HEK293 (cell line): ENCODE measurements at regions not wholly inside any gene's neighbourhood (a gene's known extent, or its start where the extent isn't known, plus 50 kb on each side); places are given as distances from the start of the nearest gene placed in this dataset.

Experiments
- CTCF ChIA-PET: fragments of 350-600 bp; formaldehyde crosslinking; extraction: SDS; loops from one replicate; lab custom pipeline; 2021; ENCODE audit warnings: antibody characterized with exemption; lab: Yijun Ruan, JAX
- POLR2A ChIA-PET: fragments of 300-600 bp; formaldehyde crosslinking; extraction: SDS; loops from one replicate; lab custom pipeline; 2020; ENCODE audit warnings: antibody characterized with exemption, inconsistent platforms; lab: Yijun Ruan, JAX
- H3K27ac ChIP-seq: fragments of 200-500 bp; sonication (Bioruptor generic); 2 replicates; pipeline ENCODE4 v1.5.1; 2014; ENCODE audit warnings: low read depth, low read length, control low read depth, inconsistent platforms; ENCODE audit errors: extremely low read depth
- H3K36me3 ChIP-seq, 2 experiments: fragments of 200-500 bp in 1 of 2; sonication (Bioruptor generic) in 1 of 2; 1 replicate in 1 of 2; 2 replicates in 1 of 2; pipeline ENCODE4 v1.5.1; 2014 to 2017; ENCODE audit warnings: inconsistent platforms in 2 of 2, low read length in 2 of 2; ENCODE audit not compliant: control insufficient read depth in 2 of 2, insufficient read depth in 1 of 2
- H3K4me1 ChIP-seq: fragments of 200-500 bp; sonication (Bioruptor generic); 2 replicates; pipeline ENCODE4 v1.5.1; 2014; ENCODE audit warnings: mild to moderate bottlenecking, low read length, inconsistent platforms; ENCODE audit not compliant: control insufficient read depth, insufficient read depth
- H3K4me3 ChIP-seq: 2 replicates; pipeline ENCODE4 v1.5.1; 2011; ENCODE audit warnings: low read depth, mild to moderate bottlenecking, control low read depth, low read length, moderate library complexity
- H3K9me3 ChIP-seq: fragments of 200-500 bp; sonication (Bioruptor generic); 2 replicates; pipeline ENCODE4 v1.5.1; 2014; ENCODE audit warnings: low read depth, low read length, inconsistent platforms; ENCODE audit not compliant: control insufficient read depth, insufficient read depth
- BCL11A ChIP-seq: fragments of 450-650 bp; formaldehyde crosslinking; IDR thresholded peaks from 2 replicates; pipeline ENCODE4 v1.5.1; 2016; ENCODE audit warnings: low read depth, missing biosample characterization, missing genetic modification characterization
- EGR2 ChIP-seq: fragments of 450-650 bp; formaldehyde crosslinking; IDR thresholded peaks from 2 replicates; pipeline ENCODE4 v1.5.1; 2016; ENCODE audit warnings: low read depth, missing biosample characterization, missing genetic modification characterization
- GLIS2 ChIP-seq: fragments of 450-650 bp; formaldehyde crosslinking; IDR thresholded peaks from 2 replicates; pipeline ENCODE4 v1.5.1; 2016; ENCODE audit warnings: missing biosample characterization, missing genetic modification characterization
- KLF10 ChIP-seq: fragments of 450-650 bp; IDR thresholded peaks from 2 replicates; pipeline ENCODE4 v1.5.1; 2018; ENCODE audit warnings: missing biosample characterization, mild to moderate bottlenecking, missing genetic modification characterization
- SP7 ChIP-seq: fragments of 450-650 bp; formaldehyde crosslinking; IDR thresholded peaks from 2 replicates; pipeline ENCODE4 v1.5.1; 2016; ENCODE audit warnings: missing biosample characterization, missing genetic modification characterization
- ZBTB17 ChIP-seq: fragments of 450-650 bp; formaldehyde crosslinking; IDR thresholded peaks from 2 replicates; pipeline ENCODE4 v1.5.1; 2016; ENCODE audit warnings: missing biosample characterization, missing genetic modification characterization
- ZBTB8A ChIP-seq: fragments of 450-650 bp; formaldehyde crosslinking; IDR thresholded peaks from 2 replicates; pipeline ENCODE4 v1.5.1; 2016; ENCODE audit warnings: missing biosample characterization, missing genetic modification characterization
- ZFHX2 ChIP-seq: fragments of 450-650 bp; formaldehyde crosslinking; conservative IDR thresholded peaks from 2 replicates; pipeline ENCODE4 v1.5.1; 2016; ENCODE audit warnings: missing biosample characterization, missing genetic modification characterization
- ZNF10 ChIP-seq: fragments of 450-650 bp; formaldehyde crosslinking; IDR thresholded peaks from 2 replicates; pipeline ENCODE4 v1.5.1; 2017; ENCODE audit warnings: missing biosample characterization, missing genetic modification characterization
- ZNF138 ChIP-seq: fragments of 450-650 bp; formaldehyde crosslinking; IDR thresholded peaks from 2 replicates; pipeline ENCODE4 v1.5.1; 2016; ENCODE audit warnings: missing biosample characterization, missing genetic modification characterization, borderline replicate concordance
- ZNF155 ChIP-seq: fragments of 450-650 bp; formaldehyde crosslinking; IDR thresholded peaks from 2 replicates; pipeline ENCODE4 v1.5.1; 2016; ENCODE audit warnings: missing biosample characterization, missing genetic modification characterization
- ZNF335 ChIP-seq: fragments of 450-650 bp; formaldehyde crosslinking; conservative IDR thresholded peaks from 2 replicates; pipeline ENCODE4 v1.5.1; 2016; ENCODE audit warnings: missing biosample characterization, missing genetic modification characterization
- ZNF555 ChIP-seq: fragments of 450-650 bp; formaldehyde crosslinking; conservative IDR thresholded peaks from 2 replicates; pipeline ENCODE4 v1.5.1; 2017; ENCODE audit warnings: missing biosample characterization, mild to moderate bottlenecking, missing genetic modification characterization, inconsistent platforms
- ZNF585B ChIP-seq: fragments of 450-650 bp; formaldehyde crosslinking; IDR thresholded peaks from 2 replicates; pipeline ENCODE4 v1.5.1; 2016; ENCODE audit warnings: missing biosample characterization, missing genetic modification characterization
- ZNF830 ChIP-seq: fragments of 450-650 bp; IDR thresholded peaks from 2 replicates; pipeline ENCODE4 v1.5.0; 2018; ENCODE audit warnings: missing biosample characterization, missing genetic modification characterization, low read depth, mild to moderate bottlenecking, moderate library complexity
- TF ChIP-seq, protein P1 (sequence below): fragments of 450-650 bp; formaldehyde crosslinking; IDR thresholded peaks from 2 replicates; pipeline ENCODE4 v1.5.1; 2016; ENCODE audit warnings: missing biosample characterization, missing genetic modification characterization
- TF ChIP-seq, protein P2 (sequence below): fragments of 450-650 bp; formaldehyde crosslinking; IDR thresholded peaks from 2 replicates; pipeline ENCODE4 v1.5.1; 2016; ENCODE audit warnings: missing biosample characterization, missing genetic modification characterization
- TF ChIP-seq, protein P3 (sequence below): fragments of 450-650 bp; formaldehyde crosslinking; IDR thresholded peaks from 2 replicates; pipeline ENCODE4 v1.5.1; 2016; ENCODE audit warnings: missing biosample characterization, missing genetic modification characterization
- TF ChIP-seq, protein P4 (sequence below): fragments of 450-650 bp; formaldehyde crosslinking; IDR thresholded peaks from 2 replicates; pipeline ENCODE4 v1.5.1; 2016; ENCODE audit warnings: missing biosample characterization, missing genetic modification characterization
- TF ChIP-seq, protein P5 (sequence below): sonication (generic); formaldehyde crosslinking; IDR thresholded peaks from 2 replicates; pipeline ENCODE4 v1.8.1; 2022; ENCODE audit warnings: mild to moderate bottlenecking, moderate library complexity, missing genetic modification reagents
- TF ChIP-seq, protein P6 (sequence below): fragments of 450-650 bp; formaldehyde crosslinking; IDR thresholded peaks from 2 replicates; pipeline ENCODE4 v1.5.1; 2016; ENCODE audit warnings: missing biosample characterization, missing genetic modification characterization

DNA sequence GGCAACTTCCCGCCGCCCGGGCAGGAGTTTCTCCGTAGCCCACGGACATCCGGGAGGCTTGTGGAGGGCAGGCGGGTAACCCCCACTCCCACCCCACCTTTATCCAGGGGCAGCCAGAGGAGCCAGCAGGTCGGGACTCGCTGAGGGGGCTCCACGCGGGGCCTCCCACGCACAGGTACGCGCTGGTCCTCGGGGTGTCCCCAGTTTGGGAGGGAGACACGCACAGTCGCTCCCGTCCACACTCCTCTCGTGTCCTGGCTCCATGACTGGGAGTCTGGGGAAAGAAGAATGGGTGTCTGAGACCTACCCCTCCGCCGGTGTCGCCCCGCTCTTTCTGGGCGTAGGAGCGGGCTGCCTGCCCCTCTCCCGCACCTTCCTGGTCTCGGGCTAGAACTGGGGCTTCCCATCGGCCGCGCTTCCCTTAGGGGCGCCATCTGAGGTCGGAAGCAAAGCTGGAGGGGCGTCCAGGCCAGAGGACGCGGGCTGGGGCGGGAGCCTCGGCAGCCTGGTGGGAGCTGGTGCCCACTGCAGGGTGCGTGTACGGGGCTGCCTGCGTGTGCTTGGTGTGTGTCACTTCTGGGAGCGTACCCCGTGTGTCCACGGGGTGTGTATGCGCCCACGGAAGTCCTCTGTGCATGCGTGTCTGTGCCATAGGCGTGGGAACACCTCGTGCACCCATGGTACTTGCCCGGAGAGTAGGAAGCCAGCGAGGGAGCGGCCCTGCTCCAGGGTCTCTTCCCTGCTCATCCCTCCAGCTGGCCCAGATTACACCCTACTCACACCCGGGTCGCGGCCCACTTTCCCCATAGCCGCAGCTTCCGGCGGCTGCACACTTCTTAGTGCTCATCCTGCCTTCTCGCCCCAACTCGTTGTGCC lies 73.0 kb upstream of the LEP start:
- CTCF ChIA-PET = no interaction called here
- no peaks in the 10 kb centered on the region for H3K9me3 ChIP-seq

DNA sequence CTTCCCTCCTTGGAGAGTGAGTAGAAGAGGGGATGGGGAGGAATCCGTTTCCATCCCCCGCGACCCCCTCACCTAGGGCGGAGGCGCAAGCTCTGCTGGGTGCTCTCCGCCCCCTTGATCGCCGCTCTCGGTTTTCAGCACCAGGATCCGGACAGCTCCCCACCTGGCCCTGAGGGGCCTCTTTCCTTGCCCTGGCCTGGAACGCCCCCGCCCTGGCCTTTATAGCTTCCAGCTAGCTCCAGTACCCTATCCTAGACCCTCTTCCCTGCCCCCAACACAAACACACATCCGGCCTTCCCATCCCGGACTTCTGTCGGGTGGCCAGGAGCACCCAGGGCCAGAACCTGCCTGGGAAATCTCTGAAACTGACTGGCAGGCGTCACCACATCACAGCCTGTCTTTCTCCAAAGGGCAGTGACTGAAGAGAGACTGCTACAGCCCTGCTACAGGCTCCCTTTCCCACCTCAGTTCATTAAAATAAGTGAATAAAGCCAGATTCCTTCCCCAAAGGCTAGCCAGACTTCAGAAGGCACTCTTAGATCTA lies 72.3 kb upstream of the LEP start:
- ChIA-PET POLR2A (no interaction called here), CTCF (no interaction called here)
- Histone ChIP-seq H3K4me1 (peaks cover 3% of the 10 kb centered on the region; the same call in 1 of the 2 replicates), H3K9me3 (no peaks in the 10 kb centered on the region), H3K4me3 (no peak overlapping the region), H3K36me3 (no peaks in the 10 kb centered on the region), H3K27ac (no peak overlapping the region)
- TF ChIP-seq, protein P1, sequence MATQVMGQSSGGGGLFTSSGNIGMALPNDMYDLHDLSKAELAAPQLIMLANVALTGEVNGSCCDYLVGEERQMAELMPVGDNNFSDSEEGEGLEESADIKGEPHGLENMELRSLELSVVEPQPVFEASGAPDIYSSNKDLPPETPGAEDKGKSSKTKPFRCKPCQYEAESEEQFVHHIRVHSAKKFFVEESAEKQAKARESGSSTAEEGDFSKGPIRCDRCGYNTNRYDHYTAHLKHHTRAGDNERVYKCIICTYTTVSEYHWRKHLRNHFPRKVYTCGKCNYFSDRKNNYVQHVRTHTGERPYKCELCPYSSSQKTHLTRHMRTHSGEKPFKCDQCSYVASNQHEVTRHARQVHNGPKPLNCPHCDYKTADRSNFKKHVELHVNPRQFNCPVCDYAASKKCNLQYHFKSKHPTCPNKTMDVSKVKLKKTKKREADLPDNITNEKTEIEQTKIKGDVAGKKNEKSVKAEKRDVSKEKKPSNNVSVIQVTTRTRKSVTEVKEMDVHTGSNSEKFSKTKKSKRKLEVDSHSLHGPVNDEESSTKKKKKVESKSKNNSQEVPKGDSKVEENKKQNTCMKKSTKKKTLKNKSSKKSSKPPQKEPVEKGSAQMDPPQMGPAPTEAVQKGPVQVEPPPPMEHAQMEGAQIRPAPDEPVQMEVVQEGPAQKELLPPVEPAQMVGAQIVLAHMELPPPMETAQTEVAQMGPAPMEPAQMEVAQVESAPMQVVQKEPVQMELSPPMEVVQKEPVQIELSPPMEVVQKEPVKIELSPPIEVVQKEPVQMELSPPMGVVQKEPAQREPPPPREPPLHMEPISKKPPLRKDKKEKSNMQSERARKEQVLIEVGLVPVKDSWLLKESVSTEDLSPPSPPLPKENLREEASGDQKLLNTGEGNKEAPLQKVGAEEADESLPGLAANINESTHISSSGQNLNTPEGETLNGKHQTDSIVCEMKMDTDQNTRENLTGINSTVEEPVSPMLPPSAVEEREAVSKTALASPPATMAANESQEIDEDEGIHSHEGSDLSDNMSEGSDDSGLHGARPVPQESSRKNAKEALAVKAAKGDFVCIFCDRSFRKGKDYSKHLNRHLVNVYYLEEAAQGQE (tag by site-specific recombination) = peak; percentile 99
- TF ChIP-seq ZNF830 (tag by site-specific recombination) (no peak), GLIS2 (tag by site-specific recombination) (0 out of 2 replicates have a peak, but pooled peaks have one; percentile 47), SP7 (tag by site-specific recombination) (0 out of 2 replicates have a peak, but pooled peaks have one; percentile 15), ZNF155 (tag by site-specific recombination) (no peak), ZBTB17 (0 out of 2 replicates have a peak, but pooled peaks have one; percentile 21)
- TF ChIP-seq, protein P2, sequence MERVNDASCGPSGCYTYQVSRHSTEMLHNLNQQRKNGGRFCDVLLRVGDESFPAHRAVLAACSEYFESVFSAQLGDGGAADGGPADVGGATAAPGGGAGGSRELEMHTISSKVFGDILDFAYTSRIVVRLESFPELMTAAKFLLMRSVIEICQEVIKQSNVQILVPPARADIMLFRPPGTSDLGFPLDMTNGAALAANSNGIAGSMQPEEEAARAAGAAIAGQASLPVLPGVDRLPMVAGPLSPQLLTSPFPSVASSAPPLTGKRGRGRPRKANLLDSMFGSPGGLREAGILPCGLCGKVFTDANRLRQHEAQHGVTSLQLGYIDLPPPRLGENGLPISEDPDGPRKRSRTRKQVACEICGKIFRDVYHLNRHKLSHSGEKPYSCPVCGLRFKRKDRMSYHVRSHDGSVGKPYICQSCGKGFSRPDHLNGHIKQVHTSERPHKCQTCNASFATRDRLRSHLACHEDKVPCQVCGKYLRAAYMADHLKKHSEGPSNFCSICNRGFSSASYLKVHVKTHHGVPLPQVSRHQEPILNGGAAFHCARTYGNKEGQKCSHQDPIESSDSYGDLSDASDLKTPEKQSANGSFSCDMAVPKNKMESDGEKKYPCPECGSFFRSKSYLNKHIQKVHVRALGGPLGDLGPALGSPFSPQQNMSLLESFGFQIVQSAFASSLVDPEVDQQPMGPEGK (tag by site-specific recombination) = 0 out of 2 replicates have a peak, but pooled peaks have one; percentile 39
- TF ChIP-seq, protein P3, sequence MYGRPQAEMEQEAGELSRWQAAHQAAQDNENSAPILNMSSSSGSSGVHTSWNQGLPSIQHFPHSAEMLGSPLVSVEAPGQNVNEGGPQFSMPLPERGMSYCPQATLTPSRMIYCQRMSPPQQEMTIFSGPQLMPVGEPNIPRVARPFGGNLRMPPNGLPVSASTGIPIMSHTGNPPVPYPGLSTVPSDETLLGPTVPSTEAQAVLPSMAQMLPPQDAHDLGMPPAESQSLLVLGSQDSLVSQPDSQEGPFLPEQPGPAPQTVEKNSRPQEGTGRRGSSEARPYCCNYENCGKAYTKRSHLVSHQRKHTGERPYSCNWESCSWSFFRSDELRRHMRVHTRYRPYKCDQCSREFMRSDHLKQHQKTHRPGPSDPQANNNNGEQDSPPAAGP (tag by site-specific recombination) = peak; percentile 44; the same call in 1 of the 2 replicates

More for the DNA sequence above, 73.0 kb upstream of the LEP start:
- peak overlapping the region; percentile 28 for H3K4me3 ChIP-seq
- H3K27ac ChIP-seq = no peak overlapping the region; the same call in 1 of the 2 replicates
- H3K36me3 ChIP-seq = no peaks in the 10 kb centered on the region
- POLR2A ChIA-PET = no interaction called here
- peaks cover 3% of the 10 kb centered on the region; the same call in 1 of the 2 replicates for H3K4me1 ChIP-seq
- TF ChIP-seq ZFHX2 (tag by site-specific recombination) = peak; percentile 52
- TF ChIP-seq ZNF138 (tag by site-specific recombination) = no peak
- no peak for TF ChIP-seq KLF10
- TF ChIP-seq, protein P4, sequence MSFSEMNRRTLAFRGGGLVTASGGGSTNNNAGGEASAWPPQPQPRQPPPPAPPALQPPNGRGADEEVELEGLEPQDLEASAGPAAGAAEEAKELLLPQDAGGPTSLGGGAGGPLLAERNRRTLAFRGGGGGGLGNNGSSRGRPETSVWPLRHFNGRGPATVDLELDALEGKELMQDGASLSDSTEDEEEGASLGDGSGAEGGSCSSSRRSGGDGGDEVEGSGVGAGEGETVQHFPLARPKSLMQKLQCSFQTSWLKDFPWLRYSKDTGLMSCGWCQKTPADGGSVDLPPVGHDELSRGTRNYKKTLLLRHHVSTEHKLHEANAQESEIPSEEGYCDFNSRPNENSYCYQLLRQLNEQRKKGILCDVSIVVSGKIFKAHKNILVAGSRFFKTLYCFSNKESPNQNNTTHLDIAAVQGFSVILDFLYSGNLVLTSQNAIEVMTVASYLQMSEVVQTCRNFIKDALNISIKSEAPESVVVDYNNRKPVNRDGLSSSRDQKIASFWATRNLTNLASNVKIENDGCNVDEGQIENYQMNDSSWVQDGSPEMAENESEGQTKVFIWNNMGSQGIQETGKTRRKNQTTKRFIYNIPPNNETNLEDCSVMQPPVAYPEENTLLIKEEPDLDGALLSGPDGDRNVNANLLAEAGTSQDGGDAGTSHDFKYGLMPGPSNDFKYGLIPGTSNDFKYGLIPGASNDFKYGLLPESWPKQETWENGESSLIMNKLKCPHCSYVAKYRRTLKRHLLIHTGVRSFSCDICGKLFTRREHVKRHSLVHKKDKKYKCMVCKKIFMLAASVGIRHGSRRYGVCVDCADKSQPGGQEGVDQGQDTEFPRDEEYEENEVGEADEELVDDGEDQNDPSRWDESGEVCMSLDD (tag by site-specific recombination) = no peak
- no peak for TF ChIP-seq BCL11A (tag by site-specific recombination)
- TF ChIP-seq ZNF585B (tag by site-specific recombination) = no peak
- TF ChIP-seq ZNF555 (tag by site-specific recombination) = no peak
- TF ChIP-seq ZBTB8A (tag by site-specific recombination) = peak; percentile 77
- no peak for TF ChIP-seq ZNF335
- TF ChIP-seq, protein P3 (tag by site-specific recombination) = no peak
- peak; percentile 45 for TF ChIP-seq EGR2 (tag by site-specific recombination)
- TF ChIP-seq, protein P5, sequence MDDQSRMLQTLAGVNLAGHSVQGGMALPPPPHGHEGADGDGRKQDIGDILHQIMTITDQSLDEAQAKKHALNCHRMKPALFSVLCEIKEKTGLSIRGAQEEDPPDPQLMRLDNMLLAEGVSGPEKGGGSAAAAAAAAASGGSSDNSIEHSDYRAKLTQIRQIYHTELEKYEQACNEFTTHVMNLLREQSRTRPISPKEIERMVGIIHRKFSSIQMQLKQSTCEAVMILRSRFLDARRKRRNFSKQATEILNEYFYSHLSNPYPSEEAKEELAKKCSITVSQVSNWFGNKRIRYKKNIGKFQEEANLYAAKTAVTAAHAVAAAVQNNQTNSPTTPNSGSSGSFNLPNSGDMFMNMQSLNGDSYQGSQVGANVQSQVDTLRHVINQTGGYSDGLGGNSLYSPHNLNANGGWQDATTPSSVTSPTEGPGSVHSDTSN (CRISPR knock-in tag) = no peak
- TF ChIP-seq ZNF10 (tag by site-specific recombination) = no peak
- TF ChIP-seq, protein P6, sequence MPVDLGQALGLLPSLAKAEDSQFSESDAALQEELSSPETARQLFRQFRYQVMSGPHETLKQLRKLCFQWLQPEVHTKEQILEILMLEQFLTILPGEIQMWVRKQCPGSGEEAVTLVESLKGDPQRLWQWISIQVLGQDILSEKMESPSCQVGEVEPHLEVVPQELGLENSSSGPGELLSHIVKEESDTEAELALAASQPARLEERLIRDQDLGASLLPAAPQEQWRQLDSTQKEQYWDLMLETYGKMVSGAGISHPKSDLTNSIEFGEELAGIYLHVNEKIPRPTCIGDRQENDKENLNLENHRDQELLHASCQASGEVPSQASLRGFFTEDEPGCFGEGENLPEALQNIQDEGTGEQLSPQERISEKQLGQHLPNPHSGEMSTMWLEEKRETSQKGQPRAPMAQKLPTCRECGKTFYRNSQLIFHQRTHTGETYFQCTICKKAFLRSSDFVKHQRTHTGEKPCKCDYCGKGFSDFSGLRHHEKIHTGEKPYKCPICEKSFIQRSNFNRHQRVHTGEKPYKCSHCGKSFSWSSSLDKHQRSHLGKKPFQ (tag by site-specific recombination) = 0 out of 2 replicates have a peak, but pooled peaks have one; percentile 27
